NB4 (cell line): ENCODE measurements at regions not wholly inside any gene's neighbourhood (a gene's known extent, or its start where the extent isn't known, plus 50 kb on each side); places are given as distances from the start of the nearest gene placed in this dataset.

Source experiments
- MYC ChIP-seq: IDR thresholded peaks from 2 replicates; pipeline ENCODE4 v1.6.1; 2011; ENCODE audit warnings: low read depth, low read length
- TF ChIP-seq, protein P1 (sequence below): IDR thresholded peaks from one replicate; pipeline ENCODE4 v1.5.1; 2012; ENCODE audit warnings: low read depth, low read length

DNA sequence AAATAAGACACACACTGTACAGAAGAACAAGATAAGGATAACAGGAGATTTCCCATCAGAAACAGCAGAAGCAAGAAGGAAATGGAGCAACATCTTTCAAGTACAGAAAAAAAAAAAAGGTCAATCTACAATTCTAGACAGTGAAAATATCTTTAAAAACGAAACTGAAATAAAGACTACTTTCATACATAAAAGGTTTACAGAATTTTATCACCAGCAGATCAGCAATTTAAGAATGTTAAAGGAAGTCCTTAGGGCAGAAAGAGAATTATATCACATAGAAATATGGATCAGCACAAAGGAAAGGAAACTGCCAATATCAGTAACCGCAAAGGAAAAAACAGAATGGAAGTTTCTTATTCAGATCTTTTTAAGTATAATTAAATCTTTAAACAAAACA lies 931.0 kb downstream of the EPHA4 start:
- TF ChIP-seq, protein P1, sequence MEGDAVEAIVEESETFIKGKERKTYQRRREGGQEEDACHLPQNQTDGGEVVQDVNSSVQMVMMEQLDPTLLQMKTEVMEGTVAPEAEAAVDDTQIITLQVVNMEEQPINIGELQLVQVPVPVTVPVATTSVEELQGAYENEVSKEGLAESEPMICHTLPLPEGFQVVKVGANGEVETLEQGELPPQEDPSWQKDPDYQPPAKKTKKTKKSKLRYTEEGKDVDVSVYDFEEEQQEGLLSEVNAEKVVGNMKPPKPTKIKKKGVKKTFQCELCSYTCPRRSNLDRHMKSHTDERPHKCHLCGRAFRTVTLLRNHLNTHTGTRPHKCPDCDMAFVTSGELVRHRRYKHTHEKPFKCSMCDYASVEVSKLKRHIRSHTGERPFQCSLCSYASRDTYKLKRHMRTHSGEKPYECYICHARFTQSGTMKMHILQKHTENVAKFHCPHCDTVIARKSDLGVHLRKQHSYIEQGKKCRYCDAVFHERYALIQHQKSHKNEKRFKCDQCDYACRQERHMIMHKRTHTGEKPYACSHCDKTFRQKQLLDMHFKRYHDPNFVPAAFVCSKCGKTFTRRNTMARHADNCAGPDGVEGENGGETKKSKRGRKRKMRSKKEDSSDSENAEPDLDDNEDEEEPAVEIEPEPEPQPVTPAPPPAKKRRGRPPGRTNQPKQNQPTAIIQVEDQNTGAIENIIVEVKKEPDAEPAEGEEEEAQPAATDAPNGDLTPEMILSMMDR: no peak
- no peak for TF ChIP-seq MYC
